H1 (cell line): ENCODE measurements at regions not wholly inside any gene's neighbourhood (a gene's known extent, or its start where the extent isn't known, plus 50 kb on each side); places are given as distances from the start of the nearest gene placed in this dataset.
A peak's percentile ranks its signal among the peaks of the same experiment; 100 is the strongest.

Experiments
- CTCF ChIA-PET: fragments of 300-600 bp; sonication (Branson Sonifier 250); formaldehyde crosslinking; loops from one replicate; lab custom pipeline; 2021; ENCODE audit not compliant: partially characterized antibody; lab: Charles Lee
- POLR2A ChIA-PET: fragments of 300-600 bp; sonication (Branson Sonifier 250); formaldehyde crosslinking; loops from one replicate; lab custom pipeline; 2021; ENCODE audit warnings: inconsistent platforms; ENCODE audit not compliant: partially characterized antibody; lab: Charles Lee
- DNase-seq, 2 experiments: peaks; one replicate each; pipeline versions ENCODE4 v3.0.0 to v3.0.0-alpha.2; 2010 to 2022; ENCODE audit warnings: low spot score in 2 of 2, low read depth in 1 of 2, mixed read lengths in 1 of 2
- FAIRE-seq: peaks from 2 replicates; lab custom pipeline; 2011; peaks lifted over from hg19 to GRCh38; lab: Jason Lieb, UNC
- H2AFZ ChIP-seq: 2 replicates; pipeline ENCODE4 v1.8.1; 2012; ENCODE audit warnings: low read length, inconsistent platforms
- H2AK5ac ChIP-seq: 2 replicates; pipeline ENCODE4 v1.6.1; 2013; ENCODE audit warnings: low read depth, low read length
- H2BK120ac ChIP-seq: replicated peaks from 2 replicates; pipeline ENCODE3; 2013; ENCODE audit warnings: low read depth, low read length, inconsistent platforms
- H2BK12ac ChIP-seq: 2 replicates; pipeline ENCODE4 v1.6.1; 2013; ENCODE audit warnings: low read depth, low read length
- H2BK15ac ChIP-seq: 2 replicates; pipeline ENCODE4 v1.6.1; 2013; ENCODE audit warnings: low read length
- H2BK20ac ChIP-seq: 2 replicates; pipeline ENCODE4 v1.6.1; 2013; ENCODE audit warnings: low read length
- H2BK5ac ChIP-seq: 2 replicates; pipeline ENCODE4 v1.6.1; 2013; ENCODE audit warnings: low read depth, low read length
- H3K14ac ChIP-seq: 2 replicates; pipeline ENCODE4 v1.6.1; 2013; ENCODE audit warnings: inconsistent platforms; ENCODE audit not compliant: insufficient read length
- H3K18ac ChIP-seq: 2 replicates; pipeline ENCODE4 v1.6.1; 2013; ENCODE audit warnings: low read length; ENCODE audit errors: extremely low read depth
- H3K23ac ChIP-seq: 2 replicates; pipeline ENCODE4 v1.6.1; 2013; ENCODE audit warnings: inconsistent platforms; ENCODE audit not compliant: insufficient read length
- H3K23me2 ChIP-seq: 2 replicates; pipeline ENCODE4 v1.6.1; 2013; ENCODE audit warnings: low read depth, low read length
- H3K27ac ChIP-seq: 2 replicates; pipeline ENCODE4 v1.6.1; 2011; ENCODE audit warnings: low read depth, low read length, inconsistent platforms
- H3K27me3 ChIP-seq, 4 experiments: replicated peaks in 1 of 4; 1 replicate in 1 of 4; 2 replicates in 3 of 4; pipeline versions ENCODE4 v1.6.1 to v1.8.1; 2011 to 2013; ENCODE audit warnings: low read length in 3 of 4, mild to moderate bottlenecking in 3 of 4, inconsistent platforms in 2 of 4, mixed read lengths in 2 of 4, moderate library complexity in 1 of 4; ENCODE audit not compliant: control insufficient read depth in 3 of 4, insufficient read depth in 3 of 4; ENCODE audit errors: extremely low read depth in 1 of 4
- H3K36me3 ChIP-seq, 4 experiments: 2 replicates each; pipeline versions ENCODE4 v1.6.1 to v1.8.1; 2011 to 2013; ENCODE audit warnings: mild to moderate bottlenecking in 4 of 4, low read length in 3 of 4, moderate library complexity in 2 of 4, control low read depth in 1 of 4, inconsistent platforms in 1 of 4; ENCODE audit not compliant: insufficient read depth in 4 of 4, control insufficient read depth in 2 of 4
- H3K4ac ChIP-seq: replicated peaks from 2 replicates; pipeline ENCODE3; 2013; ENCODE audit warnings: low read length, low read depth, mixed read lengths, inconsistent platforms; ENCODE audit not compliant: insufficient read length
- H3K4me1 ChIP-seq, 4 experiments: replicated peaks in 1 of 4; 1 replicate in 1 of 4; 2 replicates in 3 of 4; pipeline versions ENCODE4 v1.6.1 to v1.8.1; 2011 to 2013; ENCODE audit warnings: low read length in 3 of 4, inconsistent platforms in 2 of 4, mixed read lengths in 1 of 4; ENCODE audit not compliant: insufficient read depth in 4 of 4, control insufficient read depth in 3 of 4
- H3K4me2 ChIP-seq, 2 experiments: 2 replicates each; pipeline versions ENCODE4 v1.6.1 to v1.8.1; 2011 to 2013; ENCODE audit warnings: low read depth in 2 of 2, low read length in 2 of 2, control low read depth in 1 of 2, inconsistent platforms in 1 of 2, mild to moderate bottlenecking in 1 of 2; ENCODE audit not compliant: insufficient read depth in 1 of 2
- H3K4me3 ChIP-seq, 4 experiments: fragments of 200-600, 300-600 bp in 1 of 4; sonication (generic), shearing (Covaris generic), sonication (Bioruptor Twin) in 1 of 4; 2 replicates each; pipeline versions ENCODE4 v1.5.1 to v1.8.1; 2011 to 2016; ENCODE audit warnings: low read length in 4 of 4, low read depth in 3 of 4, control low read depth in 2 of 4, inconsistent platforms in 2 of 4, mild to moderate bottlenecking in 2 of 4, mixed read lengths in 1 of 4, moderate library complexity in 1 of 4; ENCODE audit not compliant: insufficient read depth in 2 of 4; ENCODE audit errors: extremely low read depth in 1 of 4
- H3K56ac ChIP-seq: replicated peaks from 2 replicates; pipeline ENCODE3; 2013; ENCODE audit warnings: low read depth, mild to moderate bottlenecking, mixed read lengths, low read length, inconsistent platforms; ENCODE audit not compliant: insufficient read length
- H3K79me1 ChIP-seq: 2 replicates; pipeline ENCODE4 v1.6.1; 2013; ENCODE audit warnings: low read depth, low read length, control low read depth
- H3K79me2 ChIP-seq, 2 experiments: 2 replicates each; pipeline versions ENCODE4 v1.6.1 to v1.8.1; 2012 to 2013; ENCODE audit warnings: low read length in 2 of 2, mild to moderate bottlenecking in 2 of 2, inconsistent platforms in 1 of 2; ENCODE audit not compliant: insufficient read depth in 2 of 2, control insufficient read depth in 1 of 2
- H3K9ac ChIP-seq, 4 experiments: replicated peaks in 1 of 4; 1 replicate in 1 of 4; 2 replicates in 3 of 4; pipeline versions ENCODE4 v1.6.1 to v1.8.1; 2011 to 2013; ENCODE audit warnings: low read depth in 3 of 4, low read length in 3 of 4, control low read depth in 2 of 4, mild to moderate bottlenecking in 2 of 4, moderate library complexity in 2 of 4, inconsistent platforms in 1 of 4; ENCODE audit errors: extremely low read depth in 1 of 4
- H3K9me3 ChIP-seq, 2 experiments: 2 replicates each; pipeline versions ENCODE4 v1.6.1 to v1.8.1; 2012 to 2013; ENCODE audit warnings: mild to moderate bottlenecking in 2 of 2, moderate library complexity in 2 of 2, control low read depth in 1 of 2, inconsistent platforms in 1 of 2, low read depth in 1 of 2, low read length in 1 of 2, mixed read lengths in 1 of 2; ENCODE audit not compliant: insufficient read depth in 2 of 2
- H4K20me1 ChIP-seq, 2 experiments: replicated peaks in 1 of 2; 2 replicates each; pipeline versions ENCODE3 to v1.8.1; 2011 to 2013; ENCODE audit warnings: inconsistent platforms in 2 of 2, low read length in 2 of 2, mild to moderate bottlenecking in 1 of 2; ENCODE audit not compliant: insufficient read depth in 2 of 2, control insufficient read depth in 1 of 2
- H4K5ac ChIP-seq: 2 replicates; pipeline ENCODE4 v1.6.1; 2013; ENCODE audit warnings: low read length, low read depth, mixed read lengths, inconsistent platforms; ENCODE audit not compliant: insufficient read length
- H4K8ac ChIP-seq: 2 replicates; pipeline ENCODE4 v1.8.0; 2013; ENCODE audit warnings: mild to moderate bottlenecking, moderate library complexity, low read length, inconsistent platforms; ENCODE audit not compliant: insufficient read depth; ENCODE audit errors: extremely low read depth
- H4K91ac ChIP-seq: replicated peaks from 2 replicates; pipeline ENCODE3; 2013; ENCODE audit warnings: low read length, mixed read lengths, inconsistent platforms; ENCODE audit not compliant: insufficient read length
- CBX8 ChIP-seq: fragments of 300-800, 300-1000 bp; sonication (generic); IDR thresholded peaks from 2 replicates; pipeline ENCODE4 v1.7.1; 2016; ENCODE audit warnings: low read depth, low read length, borderline replicate concordance
- TCF12 ChIP-seq: IDR thresholded peaks from 2 replicates; pipeline ENCODE4 v1.6.1; 2011; ENCODE audit warnings: low read depth, mild to moderate bottlenecking, low read length
- WGBS, 2 experiments: shearing (Covaris generic) in 1 of 2; methylation state at CpG; one replicate each; pipeline versions ENCODE4 v1.1.6 to v1.1.7; 2013 to 2015; ENCODE audit warnings: low lambda C conversion rate in 2 of 2, mixed read lengths in 2 of 2, inconsistent platforms in 1 of 2, low coverage in 1 of 2, missing lambda C conversion rate in 1 of 2; ENCODE audit not compliant: insufficient replicate concordance in 2 of 2, insufficient coverage in 1 of 2, insufficient read length in 1 of 2; ENCODE audit errors: extremely low coverage in 1 of 2, missing lambda C conversion rate in 1 of 2; 5-methylcytosine and 5-hydroxymethylcytosine counted together
- TF ChIP-seq, protein P1 (sequence below): IDR thresholded peaks from 2 replicates; pipeline ENCODE4 v1.6.1; 2012; ENCODE audit warnings: inconsistent platforms

DNA sequence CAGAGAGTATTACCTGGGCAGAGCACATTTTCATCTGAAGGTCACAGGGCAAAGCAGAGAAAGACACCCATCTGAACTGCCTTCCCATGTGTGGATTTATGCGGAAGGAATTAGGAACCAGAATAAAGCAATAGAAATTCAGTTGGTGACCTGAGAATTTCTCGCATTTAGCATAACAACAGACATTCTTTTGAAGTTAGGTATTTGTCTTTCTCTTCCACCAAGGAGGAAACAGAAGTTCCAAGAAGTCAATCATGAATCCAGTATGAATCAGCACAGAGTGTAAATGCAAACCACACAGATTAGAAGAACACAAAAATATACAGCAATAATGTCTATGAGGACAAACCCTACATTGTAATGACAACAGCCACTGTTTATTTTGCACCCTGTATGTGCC, 515.2 kb upstream of the BRINP1 start:
- H3K23ac ChIP-seq = no peak overlapping the region
- H3K14ac ChIP-seq = no peak overlapping the region
- H3K4ac ChIP-seq = no peak overlapping the region
- no peak overlapping the region for H2AFZ ChIP-seq
- H3K4me2 ChIP-seq = peak overlapping the region in 1 of 2 experiments; percentile 21; a peak in 2 of 4 replicates
- no peak overlapping the region for H2BK20ac ChIP-seq
- no peak overlapping the region for H3K27ac ChIP-seq
- H3K79me2 ChIP-seq = no peaks in the 10 kb centered on the region
- H4K91ac ChIP-seq = no peak overlapping the region
- no peak overlapping the region for H3K18ac ChIP-seq
- 26% methylated on average over 2 of the region's 2 CpGs; no CpG with 5 or more reads in 1 of the 2 experiments for WGBS, 2 experiments
- ChIA-PET CTCF (interaction anchor here (0.5 kb wide), 1 partner anchor 44 kb away, joined by 3 read pairs; no protein-coding TSS in a partner anchor), POLR2A (no interaction called here)
- H3K4me1 ChIP-seq = peaks cover 2 to 4% (median 3%) of the 10 kb centered on the region in 4 experiments; a peak in 6 of 7 replicates
- H3K79me1 ChIP-seq = no peaks in the 10 kb centered on the region
- DNase-seq (peak in 1 of 2 experiments; percentile 7), FAIRE-seq (no peak)
- H3K36me3 ChIP-seq = no peaks in the 10 kb centered on the region
- no peaks in the 10 kb centered on the region for H3K27me3 ChIP-seq
- H2BK12ac ChIP-seq = no peak overlapping the region
- no peak overlapping the region for H2BK15ac ChIP-seq
- H4K20me1 ChIP-seq = no peaks in the 10 kb centered on the region
- H2BK5ac ChIP-seq = no peak overlapping the region
- no peaks in the 10 kb centered on the region for H3K23me2 ChIP-seq
- no peak overlapping the region for H3K9ac ChIP-seq
- H2BK120ac ChIP-seq = no peak overlapping the region
- H3K4me3 ChIP-seq = no peak overlapping the region
- H3K9me3 ChIP-seq = no peaks in the 10 kb centered on the region
- H4K8ac ChIP-seq = no peak overlapping the region
- no peak overlapping the region for H4K5ac ChIP-seq
- H3K56ac ChIP-seq = no peak overlapping the region
- H2AK5ac ChIP-seq = no peak overlapping the region
- TF ChIP-seq CBX8 (no peak), TCF12 (no peak)
- TF ChIP-seq, protein P1, sequence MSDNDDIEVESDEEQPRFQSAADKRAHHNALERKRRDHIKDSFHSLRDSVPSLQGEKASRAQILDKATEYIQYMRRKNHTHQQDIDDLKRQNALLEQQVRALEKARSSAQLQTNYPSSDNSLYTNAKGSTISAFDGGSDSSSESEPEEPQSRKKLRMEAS = no peak
